Left lung (tissue), 4 donors: ENCODE measurements at regions not wholly inside any gene's neighbourhood (a gene's known extent, or its start where the extent isn't known, plus 50 kb on each side); places are given as distances from the start of the nearest gene placed in this dataset.

ENCODE experiments used
- ATAC-seq: fragments of 200-7000 bp; cut with Tn5 transposase; one replicate; pipeline ENCODE4 v1.9.1; 2020; ENCODE audit warnings: moderate library complexity
- DNase-seq, 4 donors: peaks; one replicate each; pipeline ENCODE4 v3.0.0-alpha.2; 2013 to 2020
- H3K27ac ChIP-seq, 2 donors: fragments of 200-600 bp; sonication (generic) in 1 of 2; one replicate each; pipeline versions ENCODE4 v1.5.0 to v1.8.0; 2020 to 2021
- H3K27me3 ChIP-seq, 2 donors: fragments of 200-600 bp; sonication (generic) in 1 of 2; one replicate each; pipeline versions ENCODE4 v1.5.0 to v1.8.0; 2020 to 2021
- H3K36me3 ChIP-seq, 2 donors: fragments of 200-600 bp; sonication (generic) in 1 of 2; one replicate each; pipeline versions ENCODE4 v1.5.0 to v1.8.0; 2020 to 2021
- H3K4me1 ChIP-seq, 2 donors: fragments of 200-600 bp; one replicate each; pipeline ENCODE4 v1.8.0; 2021
- H3K4me3 ChIP-seq, 2 donors: fragments of 200-600 bp; sonication (generic) in 1 of 2; one replicate each; pipeline versions ENCODE4 v1.5.0 to v1.8.0; 2020 to 2021; ENCODE audit warnings: mild to moderate bottlenecking in 1 of 2
- H3K9me3 ChIP-seq, 2 donors: fragments of 200-600 bp; sonication (generic) in 1 of 2; one replicate each; pipeline versions ENCODE4 v1.5.0 to v1.8.0; 2020 to 2021
- intact Hi-C, 2 donors: fragments of 100-400 bp; cut with DNase I; formaldehyde crosslinking; loops; one replicate each; pipeline versions ENCODE4 v1.11.2 to v1.14.2; 2022
- TF ChIP-seq, protein P1 (sequence below), 2 donors: fragments of 200-600 bp; sonication (generic) in 1 of 2; IDR thresholded peaks; one replicate each; pipeline versions ENCODE4 v1.5.0 to v1.8.0; 2021; ENCODE audit warnings: antibody characterized with exemption in 2 of 2
- donor health status: DM: no; HTN: yes; CAD: no.
- donor health status: DM: no; HTN: no; CAD: no.

DNA sequence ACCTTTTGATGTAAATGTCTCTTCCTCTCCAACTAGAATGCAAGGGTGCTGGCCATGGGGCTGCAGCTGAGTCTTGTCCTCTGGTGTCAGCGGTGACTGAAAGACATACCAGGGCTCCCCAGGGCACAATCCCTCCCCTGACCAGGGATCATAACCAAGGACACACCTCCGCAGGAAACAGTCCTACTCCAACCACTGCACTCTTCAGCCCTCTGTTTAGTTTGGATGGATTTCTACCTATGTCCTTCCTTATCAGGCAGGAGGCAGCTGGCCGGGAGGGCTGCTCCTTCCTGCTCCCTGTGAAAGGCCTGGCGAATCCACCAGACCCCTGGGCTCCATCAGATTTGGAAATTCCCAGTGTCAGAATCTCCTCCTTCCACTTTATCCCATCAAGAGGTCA, 185.2 kb upstream of the ID2 start:
- intact Hi-C loops: no loop called here
- H3K4me3 ChIP-seq: no peak overlapping the region
- no peak for DNase-seq
- no peaks in the 10 kb centered on the region for H3K9me3 ChIP-seq
- ATAC-seq: peak; percentile 3
- no peaks in the 10 kb centered on the region for H3K36me3 ChIP-seq
- TF ChIP-seq, protein P1, sequence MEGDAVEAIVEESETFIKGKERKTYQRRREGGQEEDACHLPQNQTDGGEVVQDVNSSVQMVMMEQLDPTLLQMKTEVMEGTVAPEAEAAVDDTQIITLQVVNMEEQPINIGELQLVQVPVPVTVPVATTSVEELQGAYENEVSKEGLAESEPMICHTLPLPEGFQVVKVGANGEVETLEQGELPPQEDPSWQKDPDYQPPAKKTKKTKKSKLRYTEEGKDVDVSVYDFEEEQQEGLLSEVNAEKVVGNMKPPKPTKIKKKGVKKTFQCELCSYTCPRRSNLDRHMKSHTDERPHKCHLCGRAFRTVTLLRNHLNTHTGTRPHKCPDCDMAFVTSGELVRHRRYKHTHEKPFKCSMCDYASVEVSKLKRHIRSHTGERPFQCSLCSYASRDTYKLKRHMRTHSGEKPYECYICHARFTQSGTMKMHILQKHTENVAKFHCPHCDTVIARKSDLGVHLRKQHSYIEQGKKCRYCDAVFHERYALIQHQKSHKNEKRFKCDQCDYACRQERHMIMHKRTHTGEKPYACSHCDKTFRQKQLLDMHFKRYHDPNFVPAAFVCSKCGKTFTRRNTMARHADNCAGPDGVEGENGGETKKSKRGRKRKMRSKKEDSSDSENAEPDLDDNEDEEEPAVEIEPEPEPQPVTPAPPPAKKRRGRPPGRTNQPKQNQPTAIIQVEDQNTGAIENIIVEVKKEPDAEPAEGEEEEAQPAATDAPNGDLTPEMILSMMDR (IDR thresholded peaks at IDR 0.05): no peak
- H3K27ac ChIP-seq: no peak overlapping the region
- H3K27me3 ChIP-seq: no peaks in the 10 kb centered on the region
- H3K4me1 ChIP-seq: peaks cover 8 to 56% of the 10 kb centered on the region in 2 donors

DNA sequence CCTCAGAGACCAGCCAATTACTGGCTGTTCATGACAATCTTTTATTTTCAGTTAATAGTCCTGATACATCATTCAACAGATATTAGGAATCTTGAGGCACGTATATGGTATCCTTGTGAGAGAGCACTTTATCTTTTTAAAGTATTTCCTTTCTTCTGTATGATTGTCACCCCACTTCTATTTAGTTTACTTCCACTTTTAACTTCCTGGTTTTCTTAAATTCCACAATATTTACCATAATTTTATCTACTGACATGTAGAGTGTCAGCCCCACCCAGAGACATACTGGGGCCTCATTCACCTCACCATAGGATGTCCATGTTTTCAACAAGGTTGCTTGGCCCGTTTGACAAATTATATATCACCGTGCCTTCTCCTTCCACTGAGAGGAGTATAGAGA, 182.9 kb upstream of the ID2 start:
- TF ChIP-seq, protein P1 (IDR thresholded peaks at IDR 0.05): no peak
- Histone ChIP-seq H3K27ac (peak overlapping the region in 1 of 2 donors; percentile 2), H3K4me1 (peaks cover 8 to 53% of the 10 kb centered on the region in 2 donors), H3K36me3 (no peaks in the 10 kb centered on the region), H3K9me3 (no peaks in the 10 kb centered on the region), H3K27me3 (no peaks in the 10 kb centered on the region), H3K4me3 (no peak overlapping the region)
- no peak for ATAC-seq
- intact Hi-C loops: no loop called here
- no peak for DNase-seq

DNA sequence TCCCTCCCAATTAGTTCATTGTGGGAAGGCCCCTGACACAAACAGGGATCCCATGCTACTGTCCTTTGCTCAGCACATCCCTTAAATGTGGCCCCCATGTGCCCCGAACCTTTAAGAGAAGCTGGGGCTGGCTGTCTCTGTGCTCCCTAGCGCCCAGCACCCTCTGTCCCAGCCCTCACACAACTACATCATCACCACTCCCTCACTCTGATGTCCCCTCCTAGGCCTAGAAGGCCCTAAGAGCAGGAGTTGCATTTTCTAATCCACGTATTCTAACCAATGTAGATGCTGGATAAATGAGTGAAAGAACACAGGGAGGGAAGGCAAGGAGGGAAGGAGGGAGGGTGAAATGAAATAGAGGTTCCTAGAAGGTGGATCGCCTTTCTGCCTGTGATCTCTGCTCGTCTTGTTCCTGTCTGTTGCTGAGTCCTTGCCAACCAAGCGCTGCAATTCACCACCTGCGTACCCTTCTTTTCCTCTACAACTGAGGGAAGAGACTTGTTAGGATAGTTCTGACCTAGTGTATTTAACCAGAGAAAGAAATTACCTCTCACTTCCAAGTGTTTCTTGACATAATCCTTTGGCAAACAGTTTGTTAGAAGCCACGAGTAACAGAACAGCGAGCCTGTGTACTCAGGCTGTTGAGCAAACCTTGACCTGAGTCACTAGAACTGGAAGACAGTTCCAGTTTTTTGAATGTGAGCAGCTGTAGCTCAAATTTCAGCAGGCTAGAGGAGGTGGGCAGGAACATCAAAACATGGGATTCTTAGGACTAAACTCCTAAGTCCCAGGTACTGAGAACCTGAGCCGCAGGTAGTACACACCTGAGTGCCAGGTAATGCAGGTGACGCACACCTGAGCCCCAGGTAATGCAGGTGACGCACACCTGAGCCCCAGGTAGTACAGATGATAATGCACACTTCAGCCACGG, 181.5 kb upstream of the ID2 start:
- H3K36me3 ChIP-seq: no peaks in the 10 kb centered on the region
- H3K9me3 ChIP-seq: no peaks in the 10 kb centered on the region
- intact Hi-C loops: no loop called here
- no peak overlapping the region for H3K4me3 ChIP-seq
- TF ChIP-seq, protein P1 (IDR thresholded peaks at IDR 0.05): no peak
- H3K4me1 ChIP-seq: peaks cover 8 to 40% of the 10 kb centered on the region in 2 donors
- H3K27ac ChIP-seq: peak overlapping the region in 1 of 2 donors; percentile 58
- ATAC-seq (peak; percentile 88), DNase-seq (peak in 1 of 4 donors; percentile 68)
- no peaks in the 10 kb centered on the region for H3K27me3 ChIP-seq

DNA sequence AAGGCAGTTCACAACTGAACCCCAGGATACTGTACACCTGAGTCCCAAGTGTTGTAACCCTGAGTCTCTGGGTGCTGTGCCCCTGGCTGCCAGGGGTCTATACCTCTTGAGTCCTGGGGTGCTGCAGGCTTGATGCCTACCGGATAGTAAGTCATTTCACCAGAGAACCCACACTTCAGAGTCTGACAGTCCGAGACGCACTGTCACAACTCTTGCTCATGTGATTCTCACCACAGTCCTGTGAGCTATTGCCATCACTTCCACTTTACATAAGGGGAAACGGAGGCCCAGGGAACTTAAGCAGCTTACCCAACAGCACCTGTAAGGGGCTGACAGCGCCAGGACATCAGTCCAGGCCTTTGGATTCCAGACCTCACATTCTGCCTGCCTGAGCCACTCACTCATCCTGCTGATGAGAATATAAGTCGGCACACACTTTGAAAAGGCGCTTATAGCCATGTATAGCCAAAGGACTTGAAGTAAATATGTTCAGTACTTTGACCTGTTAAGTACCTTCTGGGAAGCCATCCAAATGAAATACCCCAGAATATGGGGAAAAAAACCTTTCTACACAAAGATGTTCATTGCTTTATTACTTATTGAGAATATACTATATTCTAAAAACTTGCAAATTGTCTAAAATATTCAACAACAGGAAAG, 180.7 kb upstream of the ID2 start:
- Histone ChIP-seq H3K27me3 (no peaks in the 10 kb centered on the region), H3K4me3 (no peak overlapping the region), H3K9me3 (no peaks in the 10 kb centered on the region), H3K4me1 (peaks cover 6 to 38% of the 10 kb centered on the region in 2 donors), H3K36me3 (no peaks in the 10 kb centered on the region), H3K27ac (peak overlapping the region in 1 of 2 donors; percentile 58)
- DNase-seq: no peak
- peak; percentile 11 for ATAC-seq
- intact Hi-C loops: no loop called here
- TF ChIP-seq, protein P1 (IDR thresholded peaks at IDR 0.05): no peak

DNA sequence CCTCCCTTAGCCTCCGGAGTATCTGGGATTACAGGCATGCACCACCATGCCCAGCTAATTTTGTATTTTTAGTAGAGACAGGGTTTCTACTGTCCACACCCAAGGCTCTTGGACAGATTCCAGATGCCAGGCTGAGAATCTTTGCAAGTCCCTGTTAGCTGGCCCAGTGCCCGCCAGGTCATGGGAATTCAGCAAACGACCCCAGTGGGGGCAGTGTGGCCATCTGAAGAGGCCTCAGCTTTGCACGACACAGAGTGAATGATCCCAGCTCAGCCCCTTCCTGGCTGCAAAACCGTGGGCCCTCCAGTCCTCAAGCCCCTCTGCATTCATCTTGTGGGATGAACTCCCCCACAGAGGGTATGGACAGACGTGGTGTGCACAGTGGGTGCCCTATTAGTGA, 179.5 kb upstream of the ID2 start:
- Histone ChIP-seq H3K27ac (no peak overlapping the region), H3K9me3 (no peaks in the 10 kb centered on the region), H3K4me3 (no peak overlapping the region), H3K27me3 (no peaks in the 10 kb centered on the region), H3K4me1 (peaks cover 5 to 38% of the 10 kb centered on the region in 2 donors), H3K36me3 (no peaks in the 10 kb centered on the region)
- no peak for ATAC-seq
- peak in 1 of 4 donors; percentile 34 for DNase-seq
- TF ChIP-seq, protein P1 (IDR thresholded peaks at IDR 0.05): no peak
- intact Hi-C loops: no loop called here
